Choroid plexus epithelial cell (primary cell): ENCODE measurements at regions not wholly inside any gene's neighbourhood (a gene's known extent, or its start where the extent isn't known, plus 50 kb on each side); places are given as distances from the start of the nearest gene placed in this dataset.
"Not testable (repeated sequence)": the region's sequence is repeated elsewhere in the genome, so short reads cannot be mapped to it uniquely, and the experiment has no call there.

ENCODE experiments used
- DNase-seq: peaks from one replicate; pipeline ENCODE4 v3.0.0-alpha.2; 2010; ENCODE audit warnings: low read depth
- H3K4me3 ChIP-seq: 2 replicates; pipeline ENCODE4 v1.5.1; 2011; ENCODE audit warnings: low read depth, mild to moderate bottlenecking, control low read depth, low read length, moderate library complexity
- CTCF ChIP-seq: conservative IDR thresholded peaks from 2 replicates; pipeline ENCODE4 v1.5.1; 2011; ENCODE audit warnings: low read depth, mild to moderate bottlenecking, control low read depth, inconsistent platforms, low read length, moderate library complexity

- H3K4me3 ChIP-seq = no peak overlapping the region
- DNase-seq = peak; percentile 13
- peak; percentile 53 for TF ChIP-seq CTCF
Measured at GRCh38 chrX:78555401-78555980, 103.6 kb downstream of the RTL3 start.

- DNase-seq, H3K4me3 ChIP-seq: not testable (repeated sequence)
Measured at GRCh38 chrX:78552628-78553027, 106.5 kb downstream of the RTL3 start.

DNA sequence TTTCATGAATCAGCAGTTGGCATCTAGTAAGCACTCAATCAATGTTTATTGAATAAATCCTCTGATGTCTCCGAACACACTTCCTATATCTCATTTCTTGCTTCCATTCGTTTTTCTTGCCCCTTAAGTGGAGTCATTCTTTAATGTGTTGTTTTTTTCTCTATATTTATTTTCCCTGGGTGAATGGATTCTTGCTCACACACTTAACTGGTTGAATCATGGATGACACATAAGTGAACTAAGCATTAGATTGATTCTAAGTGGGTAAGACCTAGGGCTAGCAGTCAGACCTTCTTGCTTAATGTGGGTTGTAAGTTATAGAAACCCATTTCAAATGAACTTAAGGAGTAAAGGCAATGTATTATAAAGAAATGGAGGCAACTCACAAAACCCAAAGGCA, 111.1 kb downstream of the RTL3 start:
- TF ChIP-seq CTCF = no peak
- no peak overlapping the region for H3K4me3 ChIP-seq

DNA sequence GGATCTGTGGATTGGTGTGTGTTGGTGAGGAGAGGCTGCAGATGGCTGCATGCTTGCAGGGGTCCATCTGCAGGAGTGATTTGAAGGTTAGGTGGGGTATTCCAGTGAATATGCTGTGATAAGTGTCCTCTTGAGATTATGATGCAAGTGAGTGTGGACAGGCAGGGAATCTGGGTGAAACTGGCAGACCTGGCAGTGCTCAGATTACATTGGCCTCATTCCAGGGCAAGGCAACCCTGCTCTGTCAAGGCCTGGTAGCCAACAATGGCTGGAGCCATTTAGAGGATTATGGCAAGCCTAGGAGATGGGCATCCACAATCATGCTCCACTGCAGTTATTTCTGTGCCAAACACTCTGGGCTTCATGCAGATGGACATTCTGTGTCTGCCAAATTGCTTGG, 113.9 kb downstream of the RTL3 start:
- no peak for DNase-seq
- H3K4me3 ChIP-seq = no peak overlapping the region
- TF ChIP-seq CTCF = no peak

More for the DNA sequence above, 111.1 kb downstream of the RTL3 start:
- peak; percentile 5 for DNase-seq

DNA sequence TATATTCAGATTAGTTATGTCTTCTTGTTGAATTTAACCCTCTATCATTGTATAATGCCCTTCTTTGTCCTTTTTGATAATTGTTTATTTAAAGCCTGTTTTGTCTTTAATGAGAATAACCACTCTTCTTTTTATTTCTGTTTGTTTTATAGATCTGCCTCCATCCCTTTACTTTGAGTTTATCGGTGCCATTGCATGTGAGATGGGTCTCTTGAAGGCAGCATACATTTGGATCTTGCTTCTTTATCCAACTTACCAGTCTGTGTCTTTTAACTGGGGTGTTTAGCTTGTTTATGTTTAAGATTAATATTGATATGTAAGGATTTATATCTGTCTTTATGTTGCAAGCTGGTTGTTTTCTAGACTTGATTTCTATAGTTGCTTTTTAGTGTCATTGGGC, 115.8 kb downstream of the RTL3 start:
- no peak for TF ChIP-seq CTCF
- DNase-seq = no peak
- no peak overlapping the region for H3K4me3 ChIP-seq

- H3K4me3 ChIP-seq = no peak overlapping the region
- DNase-seq = peak; percentile 9
- TF ChIP-seq CTCF = no peak
Measured at GRCh38 chrX:78540171-78540570, 119.0 kb downstream of the RTL3 start.

- H3K4me3 ChIP-seq = no peak overlapping the region
- no peak for TF ChIP-seq CTCF
- DNase-seq = no peak
Measured at GRCh38 chrX:78534221-78534620, 124.9 kb downstream of the RTL3 start.
